ENCODE measurements at regions not wholly inside any gene's neighbourhood (a gene's known extent, or its start where the extent isn't known, plus 50 kb on each side); places are given as distances from the start of the nearest gene placed in this dataset.

- ATAC-seq, result no peak
- intact Hi-C loops (cut with DNase I, micrococcal nuclease), result no loop called here
- no peaks in the 10 kb centered on the region for H3K9me3 Mint-ChIP-seq (ENCODE audit: low read depth)
- H3K4me3 Mint-ChIP-seq, result no peak overlapping the region
- H3K27ac Mint-ChIP-seq, result no peak overlapping the region
- POLR2A ChIA-PET, result no interaction called here
- CTCF ChIA-PET, result interaction anchor here (0.6 kb wide), 1 partner anchor 1161 kb away, joined by 3 read pairs; no protein-coding TSS in a partner anchor
- DNase-seq, result no peak
- H3K4me1 Mint-ChIP-seq, result no peaks in the 10 kb centered on the region
- H3K27me3 Mint-ChIP-seq, result peaks cover 33% of the 10 kb centered on the region
- H3K36me3 Mint-ChIP-seq (ENCODE audit: low read depth), result no peaks in the 10 kb centered on the region
These were observed 142.9 kb downstream of the MTX2 start for GRCh38 chr2:176412136-176412535.

GRCh38 chr2:176413786-176414185 is 144.5 kb downstream of the MTX2 start:
- Mint-ChIP-seq H3K4me3 (no peak overlapping the region), H3K9me3 (ENCODE audit: low read depth) (no peaks in the 10 kb centered on the region), H3K36me3 (ENCODE audit: low read depth) (no peaks in the 10 kb centered on the region), H3K27me3 (peaks cover 35% of the 10 kb centered on the region), H3K4me1 (no peaks in the 10 kb centered on the region), H3K27ac (no peak overlapping the region)
- CTCF ChIA-PET, result interaction anchor here (0.7 to 1.1 kb wide), 2 partner anchors 238 to 287 kb away, joined by 3 to 4 read pairs; no protein-coding TSS in a partner anchor
- intact Hi-C loops (cut with DNase I, micrococcal nuclease), result no loop called here
- POLR2A ChIA-PET, result no interaction called here
- DNase-seq (no peak), ATAC-seq (no peak)

- no peaks in the 10 kb centered on the region for H3K36me3 Mint-ChIP-seq (ENCODE audit: low read depth)
- ChIA-PET POLR2A (no interaction called here), CTCF (interaction anchor here (1.1 kb wide), 2 partner anchors 140 to 288 kb away, joined by 3 to 4 read pairs; no protein-coding TSS in a partner anchor)
- no peak overlapping the region for H3K27ac Mint-ChIP-seq
- H3K9me3 Mint-ChIP-seq (ENCODE audit: low read depth), result no peaks in the 10 kb centered on the region
- ATAC-seq, result no peak
- H3K4me1 Mint-ChIP-seq, result no peaks in the 10 kb centered on the region
- DNase-seq, result no peak
- no peak overlapping the region for H3K4me3 Mint-ChIP-seq
- intact Hi-C loops (cut with DNase I, micrococcal nuclease), result no loop called here
- H3K27me3 Mint-ChIP-seq, result peaks cover 34% of the 10 kb centered on the region
These were observed 145.4 kb downstream of the MTX2 start for GRCh38 chr2:176414641-176415040.

GRCh38 chr2:176415174-176415895 is 146.1 kb downstream of the MTX2 start:
- CTCF ChIA-PET, result interaction anchor here (1.1 kb wide), 1 partner anchor 139 kb away, joined by 3 read pairs; no protein-coding TSS in a partner anchor
- DNase-seq (no peak), ATAC-seq (no peak)
- Mint-ChIP-seq H3K4me1 (no peaks in the 10 kb centered on the region), H3K27ac (no peak overlapping the region), H3K27me3 (peaks cover 29% of the 10 kb centered on the region), H3K4me3 (no peak overlapping the region), H3K9me3 (ENCODE audit: low read depth) (no peaks in the 10 kb centered on the region), H3K36me3 (ENCODE audit: low read depth) (no peaks in the 10 kb centered on the region)
- intact Hi-C loops (cut with DNase I, micrococcal nuclease), result no loop called here
- POLR2A ChIA-PET, result no interaction called here

GRCh38 chr2:176415937-176416499 is 146.8 kb downstream of the MTX2 start:
- intact Hi-C loops (cut with DNase I, micrococcal nuclease), result no loop called here
- POLR2A ChIA-PET, result no interaction called here
- no peak for DNase-seq
- Mint-ChIP-seq H3K9me3 (ENCODE audit: low read depth) (no peaks in the 10 kb centered on the region), H3K4me1 (no peaks in the 10 kb centered on the region), H3K27me3 (peaks cover 28% of the 10 kb centered on the region), H3K4me3 (no peak overlapping the region), H3K27ac (no peak overlapping the region), H3K36me3 (ENCODE audit: low read depth) (no peaks in the 10 kb centered on the region)
- ATAC-seq, result no peak
- CTCF ChIA-PET, result interaction anchor here (1.1 kb wide), 1 partner anchor 139 kb away, joined by 3 read pairs; no protein-coding TSS in a partner anchor

GRCh38 chr2:176418768-176419167 is 149.5 kb downstream of the MTX2 start:
- Mint-ChIP-seq H3K27ac (no peak overlapping the region), H3K4me1 (no peaks in the 10 kb centered on the region), H3K36me3 (ENCODE audit: low read depth) (no peaks in the 10 kb centered on the region), H3K9me3 (ENCODE audit: low read depth) (no peaks in the 10 kb centered on the region), H3K27me3 (peaks cover 23% of the 10 kb centered on the region), H3K4me3 (no peak overlapping the region)
- ChIA-PET CTCF (no interaction called here), POLR2A (no interaction called here)
- intact Hi-C loops (cut with DNase I, micrococcal nuclease), result no loop called here
- ATAC-seq (no peak), DNase-seq (no peak)

- DNase-seq, result no peak
- POLR2A ChIA-PET, result no interaction called here
- H3K9me3 Mint-ChIP-seq (ENCODE audit: low read depth), result no peaks in the 10 kb centered on the region
- peaks cover 25% of the 10 kb centered on the region for H3K27me3 Mint-ChIP-seq
- no peaks in the 10 kb centered on the region for H3K4me1 Mint-ChIP-seq
- CTCF ChIA-PET, result no interaction called here
- H3K36me3 Mint-ChIP-seq (ENCODE audit: low read depth), result no peaks in the 10 kb centered on the region
- intact Hi-C loops (cut with DNase I, micrococcal nuclease), result no loop called here
- ATAC-seq, result no peak
- no peak overlapping the region for H3K27ac Mint-ChIP-seq
- no peak overlapping the region for H3K4me3 Mint-ChIP-seq
These were observed 150.4 kb downstream of the MTX2 start for GRCh38 chr2:176419591-176420071.

GRCh38 chr2:176421297-176422050 is 152.2 kb downstream of the MTX2 start:
- DNase-seq (no peak), ATAC-seq (no peak)
- CTCF ChIA-PET, result no interaction called here
- intact Hi-C loops (cut with DNase I, micrococcal nuclease), result no loop called here
- H3K4me3 Mint-ChIP-seq, result no peak overlapping the region
- no peaks in the 10 kb centered on the region for H3K36me3 Mint-ChIP-seq (ENCODE audit: low read depth)
- POLR2A ChIA-PET, result no interaction called here
- H3K27ac Mint-ChIP-seq, result no peak overlapping the region
- H3K4me1 Mint-ChIP-seq, result no peaks in the 10 kb centered on the region
- peaks cover 16% of the 10 kb centered on the region for H3K27me3 Mint-ChIP-seq
- no peaks in the 10 kb centered on the region for H3K9me3 Mint-ChIP-seq (ENCODE audit: low read depth)

- ChIA-PET POLR2A (no interaction called here), CTCF (no interaction called here)
- Mint-ChIP-seq H3K36me3 (ENCODE audit: low read depth) (no peaks in the 10 kb centered on the region), H3K4me3 (no peak overlapping the region), H3K4me1 (no peaks in the 10 kb centered on the region), H3K9me3 (ENCODE audit: low read depth) (no peaks in the 10 kb centered on the region), H3K27me3 (peaks cover 15% of the 10 kb centered on the region), H3K27ac (no peak overlapping the region)
- DNase-seq, result no peak
- ATAC-seq, result no peak
- intact Hi-C loops (cut with DNase I, micrococcal nuclease), result no loop called here
These were observed 154.6 kb downstream of the MTX2 start for GRCh38 chr2:176423819-176424218.

- H3K27ac Mint-ChIP-seq, result no peak overlapping the region
- intact Hi-C loops (cut with DNase I, micrococcal nuclease), result no loop called here
- no peaks in the 10 kb centered on the region for H3K36me3 Mint-ChIP-seq (ENCODE audit: low read depth)
- ATAC-seq (no peak), DNase-seq (no peak)
- H3K27me3 Mint-ChIP-seq, result peaks cover 20% of the 10 kb centered on the region
- ChIA-PET CTCF (no interaction called here), POLR2A (no interaction called here)
- H3K4me3 Mint-ChIP-seq, result no peak overlapping the region
- no peaks in the 10 kb centered on the region for H3K4me1 Mint-ChIP-seq
- no peaks in the 10 kb centered on the region for H3K9me3 Mint-ChIP-seq (ENCODE audit: low read depth)
These were observed 155.5 kb downstream of the MTX2 start for GRCh38 chr2:176424746-176425145.

- H3K4me3 Mint-ChIP-seq, result no peak overlapping the region
- intact Hi-C loops (cut with DNase I, micrococcal nuclease), result no loop called here
- ChIA-PET CTCF (no interaction called here), POLR2A (no interaction called here)
- peaks cover 21% of the 10 kb centered on the region for H3K27me3 Mint-ChIP-seq
- H3K4me1 Mint-ChIP-seq, result no peaks in the 10 kb centered on the region
- no peak for ATAC-seq
- H3K9me3 Mint-ChIP-seq (ENCODE audit: low read depth), result no peaks in the 10 kb centered on the region
- no peaks in the 10 kb centered on the region for H3K36me3 Mint-ChIP-seq (ENCODE audit: low read depth)
- no peak for DNase-seq
- no peak overlapping the region for H3K27ac Mint-ChIP-seq
These were observed 158.3 kb downstream of the MTX2 start for GRCh38 chr2:176427549-176427948.

Measured in activated CD4-positive, alpha-beta T cell treated with anti-CD3 and anti-CD28 coated beads for 36 hours (primary cell).